GM21390 (cell line): ENCODE measurements at regions not wholly inside any gene's neighbourhood (a gene's known extent, or its start where the extent isn't known, plus 50 kb on each side); places are given as distances from the start of the nearest gene placed in this dataset.

Experiments
- ATAC-seq: cut with Tn5 transposase; IDR thresholded peaks from one replicate; pipeline ENCODE4 v1.9.1; 2021; ENCODE audit not compliant: unreplicated experiment

- no peak for ATAC-seq
Observed at GRCh38 chr10:90650858-90651257, 207.0 kb downstream of the HTR7 start.

DNA sequence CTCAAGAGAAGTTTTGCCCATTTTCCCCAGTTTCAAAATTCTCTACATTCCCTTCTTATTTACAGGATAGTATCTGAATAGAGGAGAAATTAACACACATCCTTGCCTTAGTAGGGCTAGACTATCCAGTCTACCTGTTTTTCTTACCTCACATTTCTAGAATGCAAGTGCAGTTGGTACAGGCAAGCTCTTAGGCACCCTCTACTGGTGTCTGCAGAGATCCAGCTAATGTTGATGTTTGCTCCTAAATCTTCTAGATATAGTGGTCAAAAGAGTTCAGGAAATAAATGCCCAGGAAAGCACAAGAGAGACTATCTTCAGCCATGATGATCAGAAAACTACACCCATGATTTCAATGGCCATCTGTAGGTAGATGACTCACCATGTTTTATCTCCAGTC lies 205.3 kb downstream of the HTR7 start:
- no peak for ATAC-seq

DNA sequence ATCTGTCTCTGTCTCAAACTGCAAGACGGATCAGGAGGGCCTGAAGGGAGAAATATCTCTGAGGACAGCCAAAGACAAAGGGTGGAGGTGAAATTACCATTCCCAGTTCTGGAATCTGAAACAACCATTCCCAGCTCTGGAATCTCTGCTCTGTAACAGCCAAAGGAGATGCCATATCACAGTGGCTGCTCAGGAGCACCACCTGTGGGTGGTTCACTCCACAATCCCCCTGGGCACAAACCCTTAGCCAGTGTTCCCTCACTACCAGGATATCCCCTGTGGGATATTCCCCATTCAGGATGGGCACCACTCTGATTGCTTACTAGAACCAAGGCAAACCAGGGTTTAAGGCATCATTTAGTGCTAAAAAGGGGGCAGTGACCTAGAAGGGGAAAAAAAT lies 199.0 kb downstream of the HTR7 start:
- no peak for ATAC-seq

DNA sequence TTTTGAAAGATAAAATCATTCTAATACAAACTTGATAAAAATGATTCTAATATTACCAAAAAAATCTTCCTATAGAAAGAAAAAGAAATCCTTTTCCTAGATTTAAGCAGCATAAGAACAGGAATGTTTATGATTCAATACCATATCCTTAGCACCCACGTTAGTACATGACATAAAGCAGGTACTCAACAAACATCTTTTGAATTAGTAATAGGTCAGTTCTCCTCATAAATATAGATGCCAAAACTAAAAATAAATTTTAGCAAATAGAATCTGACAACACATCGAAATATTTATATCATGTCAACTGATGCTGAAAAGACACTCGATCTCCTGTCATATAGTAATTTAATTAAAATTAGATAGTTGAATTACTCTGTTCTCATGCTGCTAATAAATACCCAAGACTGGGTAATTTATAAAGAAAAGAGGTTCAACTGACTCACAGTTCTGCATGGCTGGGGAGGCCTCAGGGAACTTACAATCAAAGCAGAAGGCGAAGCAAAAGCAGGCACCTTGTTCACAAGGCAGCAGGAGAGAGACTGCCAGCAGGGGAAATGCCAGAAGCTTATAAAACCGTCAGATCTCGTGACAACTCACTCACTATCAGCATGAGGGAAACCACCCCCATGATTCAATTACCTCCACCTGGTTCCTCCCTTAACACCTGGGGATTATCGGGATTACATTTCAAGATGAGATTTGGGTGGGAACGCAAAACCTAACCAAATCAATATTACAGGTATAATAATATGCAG lies 191.8 kb downstream of the HTR7 start:
- no peak for ATAC-seq

DNA sequence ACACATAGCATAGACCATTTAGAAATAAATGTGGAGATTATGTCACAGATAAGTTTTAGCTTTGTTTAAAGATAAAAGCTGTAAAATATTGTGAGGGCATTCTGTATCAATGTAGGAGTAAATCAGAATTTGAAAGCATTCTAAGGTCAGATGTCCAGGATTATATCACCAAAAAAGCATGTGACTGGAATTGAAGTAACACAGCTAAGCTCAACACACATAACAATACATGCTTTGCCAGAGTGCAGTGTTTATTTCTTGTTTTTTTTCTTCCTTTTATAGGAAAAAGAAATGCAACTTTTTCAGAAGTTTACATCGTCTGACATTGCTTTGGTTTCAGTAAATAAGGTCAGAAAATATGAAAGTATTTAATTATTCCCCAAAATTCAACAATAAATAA lies 183.4 kb downstream of the HTR7 start:
- ATAC-seq = no peak

GRCh38 chr10:90674928-90675327 lies 182.9 kb downstream of the HTR7 start:
- no peak for ATAC-seq

GRCh38 chr10:90675621-90676020 lies 182.2 kb downstream of the HTR7 start:
- no peak for ATAC-seq
